ENCODE measurements at regions not wholly inside any gene's neighbourhood (a gene's known extent, or its start where the extent isn't known, plus 50 kb on each side); places are given as distances from the start of the nearest gene placed in this dataset.

DNA sequence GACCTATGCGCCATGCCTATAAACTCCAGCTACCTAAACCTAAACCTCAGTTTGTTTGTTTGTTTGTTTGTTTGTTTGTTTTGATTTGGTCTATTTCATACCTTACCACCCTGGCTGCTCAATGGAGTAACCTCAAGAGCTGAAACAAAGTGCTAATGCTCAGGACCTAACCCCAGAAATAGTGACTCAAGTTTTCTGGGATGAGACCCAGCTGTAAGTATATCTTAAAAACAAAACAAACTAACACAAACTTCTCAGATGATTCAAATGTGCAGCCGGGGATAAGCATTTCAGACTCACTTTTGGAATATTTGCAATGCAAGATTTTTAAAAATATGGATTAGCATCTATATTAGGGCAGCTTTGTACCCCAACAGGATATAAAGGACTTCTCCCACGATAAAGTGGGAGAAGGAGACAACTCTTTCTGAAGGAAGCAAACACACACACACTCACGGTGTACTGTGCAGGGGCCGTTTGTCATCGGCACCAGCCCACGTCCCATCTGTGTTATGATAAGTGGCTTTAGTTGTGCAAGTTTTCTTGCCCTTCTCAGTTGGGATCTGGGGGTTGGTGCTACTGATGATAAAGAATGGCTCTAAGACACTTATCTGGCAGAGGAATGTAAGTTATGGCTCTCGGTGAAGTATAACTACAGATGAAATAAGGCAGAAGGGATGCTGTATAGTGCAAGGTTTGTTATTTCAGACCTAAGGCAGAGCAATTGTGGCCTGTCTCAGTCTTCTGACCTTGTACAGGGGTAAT, 516.7 kb upstream of the TMEM132C start:
- no peak for DNase-seq (ENCODE audit: low spot score)
- in situ Hi-C loops (cut with MboI; ENCODE audit: low sequenced_read_pairs, unreplicated experiment) = no loop called here
- TF ChIP-seq, protein P1, sequence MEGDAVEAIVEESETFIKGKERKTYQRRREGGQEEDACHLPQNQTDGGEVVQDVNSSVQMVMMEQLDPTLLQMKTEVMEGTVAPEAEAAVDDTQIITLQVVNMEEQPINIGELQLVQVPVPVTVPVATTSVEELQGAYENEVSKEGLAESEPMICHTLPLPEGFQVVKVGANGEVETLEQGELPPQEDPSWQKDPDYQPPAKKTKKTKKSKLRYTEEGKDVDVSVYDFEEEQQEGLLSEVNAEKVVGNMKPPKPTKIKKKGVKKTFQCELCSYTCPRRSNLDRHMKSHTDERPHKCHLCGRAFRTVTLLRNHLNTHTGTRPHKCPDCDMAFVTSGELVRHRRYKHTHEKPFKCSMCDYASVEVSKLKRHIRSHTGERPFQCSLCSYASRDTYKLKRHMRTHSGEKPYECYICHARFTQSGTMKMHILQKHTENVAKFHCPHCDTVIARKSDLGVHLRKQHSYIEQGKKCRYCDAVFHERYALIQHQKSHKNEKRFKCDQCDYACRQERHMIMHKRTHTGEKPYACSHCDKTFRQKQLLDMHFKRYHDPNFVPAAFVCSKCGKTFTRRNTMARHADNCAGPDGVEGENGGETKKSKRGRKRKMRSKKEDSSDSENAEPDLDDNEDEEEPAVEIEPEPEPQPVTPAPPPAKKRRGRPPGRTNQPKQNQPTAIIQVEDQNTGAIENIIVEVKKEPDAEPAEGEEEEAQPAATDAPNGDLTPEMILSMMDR (IDR thresholded peaks at IDR 0.05; ENCODE audit: borderline replicate concordance, control extremely low read depth, extremely low read depth, insufficient read depth, missing control alignments) = no peak

GRCh38 chr12:127752802-127753201, 514.2 kb upstream of the TMEM132C start:
- TF ChIP-seq, protein P1 (IDR thresholded peaks at IDR 0.05; ENCODE audit: borderline replicate concordance, control extremely low read depth, extremely low read depth, insufficient read depth, missing control alignments) = no peak
- no peak for DNase-seq (ENCODE audit: low spot score)
- in situ Hi-C loops (cut with MboI; ENCODE audit: low sequenced_read_pairs, unreplicated experiment) = no loop called here

DNA sequence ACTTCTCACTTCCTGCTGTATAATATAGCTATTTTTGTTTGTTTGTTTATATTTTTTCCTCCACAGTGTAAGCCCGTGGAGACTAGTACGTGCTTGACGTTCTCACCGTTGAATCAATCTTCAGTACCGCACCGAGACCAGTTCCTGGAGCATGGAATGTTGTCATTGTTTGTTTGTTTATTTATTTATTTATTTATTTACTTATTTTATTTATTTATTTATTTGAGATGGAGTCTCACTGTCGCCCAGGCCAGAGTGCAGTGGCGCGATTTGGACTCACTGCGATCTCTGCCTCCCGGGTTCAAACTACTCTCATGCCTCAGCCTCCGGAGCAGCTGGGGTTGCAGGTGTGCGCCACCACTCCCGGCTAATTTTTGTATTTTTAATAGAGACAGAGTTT, 506.6 kb upstream of the TMEM132C start:
- in situ Hi-C loops (cut with MboI; ENCODE audit: low sequenced_read_pairs, unreplicated experiment) = no loop called here
- TF ChIP-seq, protein P1 (IDR thresholded peaks at IDR 0.05; ENCODE audit: borderline replicate concordance, control extremely low read depth, extremely low read depth, insufficient read depth, missing control alignments) = no peak
- DNase-seq (ENCODE audit: low spot score) = no peak

- TF ChIP-seq, protein P1 (IDR thresholded peaks at IDR 0.05; ENCODE audit: borderline replicate concordance, control extremely low read depth, extremely low read depth, insufficient read depth, missing control alignments) = no peak
- no peak for DNase-seq (ENCODE audit: low spot score)
- in situ Hi-C loops (cut with MboI; ENCODE audit: low sequenced_read_pairs, unreplicated experiment) = no loop called here
These were observed 506.0 kb upstream of the TMEM132C start for GRCh38 chr12:127760996-127761395.

GRCh38 chr12:127761880-127762279, 505.1 kb upstream of the TMEM132C start:
- TF ChIP-seq, protein P1 (IDR thresholded peaks at IDR 0.05; ENCODE audit: borderline replicate concordance, control extremely low read depth, extremely low read depth, insufficient read depth, missing control alignments) = no peak
- in situ Hi-C loops (cut with MboI; ENCODE audit: low sequenced_read_pairs, unreplicated experiment) = no loop called here
- DNase-seq (ENCODE audit: low spot score) = no peak

- no peak for DNase-seq (ENCODE audit: low spot score)
- in situ Hi-C loops (cut with MboI; ENCODE audit: low sequenced_read_pairs, unreplicated experiment) = no loop called here
- TF ChIP-seq, protein P1 (IDR thresholded peaks at IDR 0.05; ENCODE audit: borderline replicate concordance, control extremely low read depth, extremely low read depth, insufficient read depth, missing control alignments) = no peak
These were observed 499.3 kb upstream of the TMEM132C start for GRCh38 chr12:127767656-127768055.

Measured in GM13976 (cell line).